ENCODE measurements at regions not wholly inside any gene's neighbourhood (a gene's known extent, or its start where the extent isn't known, plus 50 kb on each side); places are given as distances from the start of the nearest gene placed in this dataset.

- TF ChIP-seq CTCF (IDR thresholded peaks at IDR 0.05) (no peak), EZH2 (IDR thresholded peaks at IDR 0.05; ENCODE audit: borderline replicate concordance, insufficient read depth, low read depth, low read length, poor library complexity, severe bottlenecking) (no peak)
Measured at GRCh38 chr3:177443469-177443868, 246.2 kb upstream of the TBL1XR1 start.
